Gastrocnemius medialis (tissue), 4 donors: ENCODE measurements at regions not wholly inside any gene's neighbourhood (a gene's known extent, or its start where the extent isn't known, plus 50 kb on each side); places are given as distances from the start of the nearest gene placed in this dataset.

Experiments used
- ATAC-seq, 2 donors: fragments of 150-250 bp; one replicate each; pipeline ENCODE4 v1.9.1; 2016
- DNase-seq, 2 donors: peaks; one replicate each; pipeline ENCODE4 v3.0.0-alpha.2; 2019
- H3K27ac ChIP-seq, 4 donors: fragments of 200-600 bp; sonication (generic); 1 replicate in 1 of 4; 2 replicates in 3 of 4; pipeline ENCODE4 v1.5.1; 2016 to 2018; ENCODE audit warnings: mild to moderate bottlenecking in 2 of 4, moderate library complexity in 1 of 4
- H3K27me3 ChIP-seq, 3 donors: fragments of 200-600 bp; sonication (generic) in 2 of 3; 1 replicate in 1 of 3; 2 replicates in 2 of 3; pipeline versions ENCODE4 v1.5.1 to v1.6.0; 2016 to 2019; ENCODE audit warnings: mild to moderate bottlenecking in 1 of 3, moderate library complexity in 1 of 3
- H3K36me3 ChIP-seq, 2 donors: fragments of 200-600 bp; sonication (generic) in 1 of 2; one replicate each; pipeline ENCODE4 v1.5.1; 2017 to 2018
- H3K4me1 ChIP-seq, 2 donors: fragments of 200-600 bp; sonication (generic) in 1 of 2; one replicate each; pipeline ENCODE4 v1.5.1; 2016 to 2017; ENCODE audit warnings: mild to moderate bottlenecking in 2 of 2
- H3K4me3 ChIP-seq, 4 donors: fragments of 200-600 bp; sonication (generic) in 3 of 4; 1 replicate in 1 of 4; 2 replicates in 3 of 4; pipeline ENCODE4 v1.5.1; 2016 to 2019; ENCODE audit warnings: mild to moderate bottlenecking in 2 of 4
- H3K9me3 ChIP-seq, 3 donors: fragments of 200-600 bp; sonication (generic) in 2 of 3; 1 replicate in 1 of 3; 2 replicates in 2 of 3; pipeline ENCODE4 v1.5.1; 2016 to 2019
- CTCF ChIP-seq, 5 experiments: fragments of 450-650 bp in 3 of 5; fragments of 200-600 bp in 2 of 5; sonication (generic) in 2 of 5; IDR thresholded peaks in 4 of 5; conservative IDR thresholded peaks in 1 of 5; 1 replicate in 4 of 5; 2 replicates in 1 of 5; pipeline ENCODE4 v1.5.1; 2016 to 2019; ENCODE audit warnings: antibody characterized with exemption in 5 of 5, mild to moderate bottlenecking in 3 of 5, moderate library complexity in 3 of 5
- POLR2A ChIP-seq, 2 donors: fragments of 450-650 bp; IDR thresholded peaks; one replicate each; pipeline ENCODE4 v1.6.1; 2017; ENCODE audit warnings: antibody characterized with exemption in 2 of 2, mild to moderate bottlenecking in 2 of 2, moderate library complexity in 2 of 2
- in situ Hi-C, 4 donors: fragments of 200-750 bp; cut with MboI; loops; one replicate each; pipeline versions ENCODE4 v1.15.0 to v1.8.0; 2017; ENCODE audit warnings: low sequenced_read_pairs in 4 of 4
- intact Hi-C: fragments of 100-400 bp; cut with DNase I; formaldehyde crosslinking; loops from one replicate; pipeline ENCODE4 v1.15.1; 2023; ENCODE audit warnings: low total_unique reads

GRCh38 chr7:21077602-21078001 lies 290.9 kb upstream of the SP8 start:
- TF ChIP-seq CTCF (IDR thresholded peaks at IDR 0.05 in 4 of 5, conservative IDR thresholded peaks at IDR 0.05 in 1 of 5) (no peak), POLR2A (IDR thresholded peaks at IDR 0.05) (no peak)
- Histone ChIP-seq H3K27ac (no peak overlapping the region), H3K9me3 (no peaks in the 10 kb centered on the region), H3K27me3 (no peaks in the 10 kb centered on the region), H3K4me3 (no peak overlapping the region), H3K4me1 (no peaks in the 10 kb centered on the region), H3K36me3 (no peaks in the 10 kb centered on the region)
- in situ Hi-C loops, result no loop called here
- intact Hi-C loops, result no loop called here
- no peak for DNase-seq
- ATAC-seq, result no peak

- ATAC-seq (no peak), DNase-seq (no peak)
- Histone ChIP-seq H3K4me3 (no peak overlapping the region), H3K27ac (no peak overlapping the region), H3K36me3 (no peaks in the 10 kb centered on the region), H3K4me1 (no peaks in the 10 kb centered on the region), H3K27me3 (no peaks in the 10 kb centered on the region), H3K9me3 (no peaks in the 10 kb centered on the region)
- intact Hi-C loops (no loop called here), in situ Hi-C loops (no loop called here)
- no peak for TF ChIP-seq CTCF (IDR thresholded peaks at IDR 0.05 in 4 of 5, conservative IDR thresholded peaks at IDR 0.05 in 1 of 5)
- no peak for TF ChIP-seq POLR2A (IDR thresholded peaks at IDR 0.05)
Measured at GRCh38 chr7:21084286-21084685, 297.6 kb upstream of the SP8 start.

GRCh38 chr7:21086688-21087087 lies 300.0 kb upstream of the SP8 start:
- DNase-seq, result no peak
- in situ Hi-C loops (no loop called here), intact Hi-C loops (no loop called here)
- no peaks in the 10 kb centered on the region for H3K4me1 ChIP-seq
- H3K27ac ChIP-seq, result no peak overlapping the region
- no peak for ATAC-seq
- H3K36me3 ChIP-seq, result no peaks in the 10 kb centered on the region
- no peak for TF ChIP-seq CTCF (IDR thresholded peaks at IDR 0.05 in 4 of 5, conservative IDR thresholded peaks at IDR 0.05 in 1 of 5)
- no peaks in the 10 kb centered on the region for H3K9me3 ChIP-seq
- H3K27me3 ChIP-seq, result no peaks in the 10 kb centered on the region
- no peak overlapping the region for H3K4me3 ChIP-seq

- intact Hi-C loops, result no loop called here
- no peak overlapping the region for H3K27ac ChIP-seq
- H3K36me3 ChIP-seq, result no peaks in the 10 kb centered on the region
- H3K27me3 ChIP-seq, result no peaks in the 10 kb centered on the region
- DNase-seq (no peak), ATAC-seq (no peak)
- H3K4me1 ChIP-seq, result no peaks in the 10 kb centered on the region
- no peak overlapping the region for H3K4me3 ChIP-seq
- no peaks in the 10 kb centered on the region for H3K9me3 ChIP-seq
- TF ChIP-seq CTCF (IDR thresholded peaks at IDR 0.05 in 4 of 5, conservative IDR thresholded peaks at IDR 0.05 in 1 of 5), result no peak
- no peak for TF ChIP-seq POLR2A (IDR thresholded peaks at IDR 0.05)
- in situ Hi-C loops, result no loop called here
Measured at GRCh38 chr7:21089653-21090052, 303.0 kb upstream of the SP8 start.
